Neural cell (in vitro differentiated cells): ENCODE measurements at regions not wholly inside any gene's neighbourhood (a gene's known extent, or its start where the extent isn't known, plus 50 kb on each side); places are given as distances from the start of the nearest gene placed in this dataset.

ENCODE experiments used
- H2AFZ ChIP-seq: fragments of 200-600, 300-800 bp; sonication (generic), shearing (Covaris generic); 2 replicates; pipeline ENCODE4 v1.6.0; 2014; ENCODE audit warnings: low read depth, mild to moderate bottlenecking, antibody characterized with exemption, low read length, moderate library complexity
- H3F3A ChIP-seq: fragments of 200-600 bp; shearing (Covaris generic); 2 replicates; pipeline ENCODE4 v1.6.1; 2016; ENCODE audit warnings: mild to moderate bottlenecking, moderate library complexity, mixed read lengths, antibody characterized with exemption, low read length; ENCODE audit not compliant: insufficient read depth, poor library complexity, severe bottlenecking
- H3K27ac ChIP-seq: fragments of 200-600, 300-800 bp; sonication (generic), shearing (Covaris generic); 2 replicates; pipeline ENCODE4 v1.5.1; 2014; ENCODE audit warnings: mild to moderate bottlenecking, low read length, moderate library complexity
- H3K27me3 ChIP-seq: fragments of 300-800, 200-600 bp; sonication (generic), shearing (Covaris generic); 2 replicates; pipeline ENCODE4 v1.6.0; 2014; ENCODE audit warnings: mild to moderate bottlenecking, low read depth, low read length, moderate library complexity; ENCODE audit not compliant: insufficient read depth
- H3K36me3 ChIP-seq: fragments of 300-800, 200-600 bp; sonication (generic), shearing (Covaris generic); 2 replicates; pipeline ENCODE4 v1.5.1; 2014; ENCODE audit warnings: mild to moderate bottlenecking, antibody characterized with exemption, low read length, moderate library complexity; ENCODE audit not compliant: insufficient read depth
- H3K4me2 ChIP-seq: fragments of 300-800, 200-600 bp; sonication (generic), shearing (Covaris generic); 2 replicates; pipeline ENCODE4 v1.6.0; 2014; ENCODE audit warnings: mild to moderate bottlenecking, low read length
- H3K4me3 ChIP-seq: fragments of 300-800, 200-600 bp; sonication (generic), shearing (Covaris generic); 2 replicates; pipeline ENCODE4 v1.5.1; 2014; ENCODE audit warnings: mild to moderate bottlenecking, low read length, moderate library complexity
- H3K79me2 ChIP-seq: fragments of 200-600 bp; shearing (Covaris generic); replicated peaks from 2 replicates; pipeline ENCODE4 v1.6.0; 2014; ENCODE audit warnings: mild to moderate bottlenecking, low read length, moderate library complexity; ENCODE audit not compliant: insufficient read depth
- H3K9ac ChIP-seq: fragments of 300-800, 200-600 bp; sonication (generic), shearing (Covaris generic); 2 replicates; pipeline ENCODE4 v1.6.1; 2016; ENCODE audit warnings: mild to moderate bottlenecking, low read length, mixed read lengths
- H3K9me2 ChIP-seq: fragments of 200-600 bp; shearing (Covaris generic); 2 replicates; pipeline ENCODE4 v1.6.1; 2016; ENCODE audit warnings: mild to moderate bottlenecking, low read length, mixed read lengths; ENCODE audit not compliant: insufficient read depth
- H3K9me3 ChIP-seq: fragments of 200-600, 300-800 bp; sonication (generic), shearing (Covaris generic); 2 replicates; pipeline ENCODE4 v1.6.1; 2016; ENCODE audit warnings: mild to moderate bottlenecking, mixed run types, low read length, moderate library complexity, mixed read lengths
- H4K20me1 ChIP-seq: fragments of 200-600 bp; shearing (Covaris generic); 2 replicates; pipeline ENCODE4 v1.6.1; 2016; ENCODE audit warnings: mild to moderate bottlenecking, mixed run types; ENCODE audit not compliant: insufficient read depth
- EP300 ChIP-seq: fragments of 450-650 bp; conservative IDR thresholded peaks from 2 replicates; pipeline ENCODE4 v1.6.1; 2014; ENCODE audit warnings: antibody characterized with exemption, mild to moderate bottlenecking, moderate library complexity; ENCODE audit not compliant: poor library complexity, severe bottlenecking
- EZH2 ChIP-seq: fragments of 200-600, 300-800 bp; shearing (Covaris generic), sonication (generic); IDR thresholded peaks from 2 replicates; pipeline ENCODE4 v1.6.1; 2014; ENCODE audit warnings: antibody characterized with exemption, low read length, borderline replicate concordance, mild to moderate bottlenecking; ENCODE audit not compliant: insufficient read depth, poor library complexity, severe bottlenecking
- MXI1 ChIP-seq: fragments of 450-650 bp; conservative IDR thresholded peaks from 2 replicates; pipeline ENCODE4 v1.6.1; 2014; ENCODE audit warnings: antibody characterized with exemption, mild to moderate bottlenecking; ENCODE audit not compliant: poor library complexity, severe bottlenecking
- POLR2AphosphoS5 ChIP-seq: IDR thresholded peaks from 2 replicates; pipeline ENCODE4 v1.6.1; 2012
- RAD21 ChIP-seq: fragments of 450-650 bp; conservative IDR thresholded peaks from 2 replicates; pipeline ENCODE4 v1.6.1; 2014; ENCODE audit warnings: antibody characterized with exemption, mild to moderate bottlenecking, moderate library complexity
- REST ChIP-seq: IDR thresholded peaks from 2 replicates; pipeline ENCODE4 v1.6.1; 2012; ENCODE audit warnings: borderline replicate concordance
- SMC3 ChIP-seq: fragments of 450-650 bp; conservative IDR thresholded peaks from 2 replicates; pipeline ENCODE4 v1.6.1; 2014; ENCODE audit warnings: antibody characterized with exemption, mild to moderate bottlenecking, moderate library complexity; ENCODE audit not compliant: poor library complexity
- TAF1 ChIP-seq: IDR thresholded peaks from 2 replicates; pipeline ENCODE4 v1.6.1; 2012; ENCODE audit warnings: low read depth

DNA sequence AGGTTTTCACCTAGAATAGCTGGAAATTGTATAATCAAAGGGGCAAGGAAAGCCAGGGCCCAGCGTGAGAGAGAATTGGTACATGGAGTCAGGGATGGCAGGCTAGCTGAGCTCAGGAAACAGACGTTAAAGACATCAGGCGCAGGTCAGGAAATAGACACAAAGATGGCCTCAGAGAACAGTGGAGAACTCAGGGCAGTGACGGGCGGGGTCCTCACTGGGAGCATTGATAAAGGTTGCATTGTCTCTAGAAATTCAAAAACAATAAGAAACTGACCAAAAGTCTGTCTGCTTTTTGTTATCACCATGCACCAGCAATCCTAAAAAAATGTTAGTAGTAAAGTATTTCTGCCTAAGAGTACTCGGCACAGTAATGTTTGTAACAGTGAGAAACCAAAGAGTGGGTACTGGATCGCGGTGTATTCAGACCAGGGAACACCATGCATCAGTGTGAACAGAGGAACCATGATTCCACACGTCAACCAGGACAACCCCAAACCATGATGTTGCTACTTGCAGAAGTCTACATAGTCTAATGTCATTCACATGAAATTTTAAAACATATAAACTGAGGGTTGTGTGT, 81.9 kb upstream of the AUTS2 start:
- no peaks in the 10 kb centered on the region for H3K36me3 ChIP-seq
- H3K79me2 ChIP-seq = no peaks in the 10 kb centered on the region
- H3F3A ChIP-seq = no peaks in the 10 kb centered on the region
- H3K27me3 ChIP-seq = peaks cover 59% of the 10 kb centered on the region
- no peaks in the 10 kb centered on the region for H3K9me2 ChIP-seq
- H3K9me3 ChIP-seq = no peaks in the 10 kb centered on the region
- H3K4me3 ChIP-seq = no peak overlapping the region
- H3K9ac ChIP-seq = no peak overlapping the region
- no peak for TF ChIP-seq POLR2AphosphoS5
- no peak overlapping the region for H3K4me2 ChIP-seq
- no peak overlapping the region for H2AFZ ChIP-seq
- H4K20me1 ChIP-seq = no peaks in the 10 kb centered on the region
- H3K27ac ChIP-seq = no peak overlapping the region

DNA sequence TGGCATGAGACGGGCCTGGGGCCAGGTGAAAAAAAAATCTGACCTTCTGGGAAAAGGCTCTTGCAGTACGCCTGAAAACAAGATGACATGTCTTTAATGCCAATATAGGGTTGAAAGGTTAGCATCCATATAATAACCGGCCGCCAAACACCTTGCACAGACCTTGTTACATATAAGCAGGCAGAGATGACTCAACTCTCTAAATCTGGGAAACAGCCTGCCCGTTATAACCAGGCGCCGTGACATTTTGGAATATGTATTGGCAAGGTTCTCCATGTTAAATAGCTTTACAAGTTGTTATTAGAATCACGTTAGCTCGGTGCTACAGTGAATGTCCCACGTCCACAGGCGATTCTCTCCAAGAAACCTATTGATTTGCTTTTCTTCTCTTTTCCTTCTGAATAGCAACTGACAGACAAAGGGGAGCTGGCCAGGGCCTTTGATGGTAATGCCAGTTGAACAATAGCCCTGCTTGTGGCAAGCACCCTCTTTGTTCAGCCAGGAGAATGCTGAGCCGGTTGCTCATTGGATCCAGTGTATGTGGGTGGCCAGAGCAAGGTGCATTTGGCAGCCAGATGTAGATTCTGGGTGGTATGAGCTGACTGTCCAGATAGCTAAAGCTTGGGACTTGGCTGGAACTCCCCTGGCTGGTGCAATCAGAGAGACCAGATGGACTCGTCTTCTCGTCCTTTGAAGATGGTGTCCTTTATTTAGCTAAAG, 80.1 kb upstream of the AUTS2 start:
- Histone ChIP-seq H3K4me3 (no peak overlapping the region), H3K36me3 (no peaks in the 10 kb centered on the region), H3K79me2 (no peaks in the 10 kb centered on the region), H2AFZ (no peak overlapping the region), H3K27ac (no peak overlapping the region), H3K27me3 (peaks cover 66% of the 10 kb centered on the region), H3F3A (no peaks in the 10 kb centered on the region), H4K20me1 (no peaks in the 10 kb centered on the region), H3K9me3 (no peaks in the 10 kb centered on the region), H3K9me2 (no peaks in the 10 kb centered on the region), H3K9ac (no peak overlapping the region), H3K4me2 (no peak overlapping the region)
- TF ChIP-seq TAF1 = no peak
- no peak for TF ChIP-seq RAD21
- TF ChIP-seq EZH2 = no peak
- TF ChIP-seq SMC3 = no peak
- no peak for TF ChIP-seq EP300
- no peak for TF ChIP-seq MXI1
- TF ChIP-seq POLR2AphosphoS5 = no peak
- TF ChIP-seq REST = no peak

GRCh38 chr7:69518705-69519077, 79.6 kb upstream of the AUTS2 start:
- Histone ChIP-seq H3K79me2 (no peaks in the 10 kb centered on the region), H3K4me2 (no peak overlapping the region), H3K36me3 (no peaks in the 10 kb centered on the region), H3K9me2 (no peaks in the 10 kb centered on the region), H4K20me1 (no peaks in the 10 kb centered on the region), H3K27me3 (peaks cover 66% of the 10 kb centered on the region), H3K4me3 (no peak overlapping the region), H3K9me3 (no peaks in the 10 kb centered on the region), H3K27ac (no peak overlapping the region), H3K9ac (no peak overlapping the region), H3F3A (no peaks in the 10 kb centered on the region), H2AFZ (no peak overlapping the region)
- TF ChIP-seq MXI1 (no peak), POLR2AphosphoS5 (no peak), REST (no peak), EZH2 (no peak), EP300 (no peak), SMC3 (no peak), RAD21 (no peak)
